CD4-positive, alpha-beta T cell (primary cell): ENCODE measurements at regions not wholly inside any gene's neighbourhood (a gene's known extent, or its start where the extent isn't known, plus 50 kb on each side); places are given as distances from the start of the nearest gene placed in this dataset.

Experiments
- ATAC-seq: fragments of 200-7000 bp; cut with Tn5 transposase; one replicate; pipeline ENCODE4 v1.10.0; 2022; ENCODE audit warnings: mild to moderate bottlenecking; ENCODE audit not compliant: poor library complexity
- CTCF ChIA-PET: fragments of 350-600 bp; sonication (Branson Sonifier 250); formaldehyde crosslinking; loops from one replicate; lab custom pipeline; 2021; ENCODE audit warnings: antibody characterized with exemption, inconsistent platforms; lab: Charles Lee
- POLR2A ChIA-PET: fragments of 350-600 bp; sonication (Branson Sonifier 250); formaldehyde crosslinking; loops from one replicate; lab custom pipeline; 2021; ENCODE audit warnings: antibody characterized with exemption, inconsistent platforms; lab: Charles Lee
- DNase-seq, 14 experiments: peaks; one replicate each; pipeline ENCODE4 v3.0.0-alpha.2; 2013 to 2020; ENCODE audit warnings: mixed read lengths in 2 of 14
- H3K27ac ChIP-seq, 2 donors: one replicate each; pipeline versions ENCODE4 v1.5.1 to v1.7.0; 2013; ENCODE audit warnings: low read length in 2 of 2, low read depth in 1 of 2, mild to moderate bottlenecking in 1 of 2
- H3K27me3 ChIP-seq, 2 experiments: 1 replicate in 1 of 2; 2 replicates in 1 of 2; pipeline versions ENCODE4 v1.6.1 to v1.7.0; 2013; ENCODE audit warnings: low read length in 2 of 2, control low read depth in 1 of 2, mild to moderate bottlenecking in 1 of 2, moderate library complexity in 1 of 2; ENCODE audit not compliant: insufficient read depth in 2 of 2, control insufficient read depth in 1 of 2
- H3K36me3 ChIP-seq: one replicate; pipeline ENCODE4 v1.6.1; 2013; ENCODE audit warnings: low read length, control low read depth; ENCODE audit not compliant: insufficient read depth
- H3K4me1 ChIP-seq: one replicate; pipeline ENCODE4 v1.6.1; 2013; ENCODE audit warnings: low read length, control low read depth; ENCODE audit not compliant: insufficient read depth
- H3K4me3 ChIP-seq: one replicate; pipeline ENCODE4 v1.5.1; 2013; ENCODE audit warnings: mild to moderate bottlenecking, low read length, moderate library complexity
- H3K9me3 ChIP-seq, 2 experiments: 1 replicate in 1 of 2; 2 replicates in 1 of 2; pipeline versions ENCODE4 v1.6.1 to v1.7.0; 2013; ENCODE audit warnings: low read length in 2 of 2, mild to moderate bottlenecking in 2 of 2, control low read depth in 1 of 2, moderate library complexity in 1 of 2; ENCODE audit not compliant: control insufficient read depth in 1 of 2, insufficient read depth in 1 of 2
- H3K27ac Mint-ChIP-seq: one replicate; pipeline ENCODE4 v1.8.0; 2020; ENCODE audit warnings: mixed read lengths
- H3K27me3 Mint-ChIP-seq: one replicate; pipeline ENCODE4 v1.8.0; 2021; ENCODE audit warnings: mixed read lengths
- H3K36me3 Mint-ChIP-seq: one replicate; pipeline ENCODE4 v1.8.0; 2021; ENCODE audit warnings: low read depth, mixed read lengths
- H3K4me1 Mint-ChIP-seq: one replicate; pipeline ENCODE4 v1.8.0; 2021; ENCODE audit warnings: low read depth, mixed read lengths
- H3K4me3 Mint-ChIP-seq: one replicate; pipeline ENCODE4 v1.8.0; 2020; ENCODE audit warnings: mild to moderate bottlenecking, mixed read lengths
- H3K9me3 Mint-ChIP-seq: one replicate; pipeline ENCODE4 v1.8.0; 2020; ENCODE audit warnings: mixed read lengths
- CTCF ChIP-seq: fragments of 200-600 bp; IDR thresholded peaks from one replicate; pipeline ENCODE4 v1.8.0; 2022; ENCODE audit warnings: antibody characterized with exemption, mild to moderate bottlenecking
- intact Hi-C, 2 experiments: fragments of 100-400 bp; cut with DNase I in 1 of 2; cut with micrococcal nuclease in 1 of 2; formaldehyde crosslinking; loops; one replicate each; pipeline versions ENCODE4 v1.15.1 to v1.9.0; 2023 to 2025; cut with DNase I, micrococcal nuclease

DNA sequence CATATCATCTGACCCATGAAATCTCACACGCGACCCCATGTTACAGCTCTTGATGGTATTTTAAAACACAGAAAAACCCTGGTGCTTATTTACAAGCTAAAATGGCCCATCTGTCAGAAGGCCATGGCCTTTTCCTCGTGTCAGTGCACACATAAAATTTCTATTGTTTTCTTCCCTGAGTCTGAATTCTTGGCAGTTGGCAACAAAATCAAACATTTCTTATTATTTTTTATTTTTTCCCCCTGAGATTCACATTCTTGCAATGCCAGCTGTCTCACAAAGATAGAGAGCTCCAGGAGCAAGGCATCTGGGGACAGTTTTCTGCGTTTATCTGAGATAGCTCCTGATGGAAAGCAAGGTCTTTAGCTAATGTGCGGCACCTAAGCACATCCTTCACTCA, 818.1 kb upstream of the TMEM132C start:
- ATAC-seq (no peak), DNase-seq (no peak)
- intact Hi-C loops = no loop called here
- H3K36me3 Mint-ChIP-seq = no peaks in the 10 kb centered on the region
- H3K27ac Mint-ChIP-seq = no peak overlapping the region
- no peak for TF ChIP-seq CTCF
- H3K4me3 Mint-ChIP-seq = no peak overlapping the region
- no peaks in the 10 kb centered on the region for H3K4me1 Mint-ChIP-seq
- peaks cover 0 to 6% of the 10 kb centered on the region in 2 experiments for H3K9me3 ChIP-seq
- H3K27me3 Mint-ChIP-seq = peaks cover 8% of the 10 kb centered on the region
- H3K4me3 ChIP-seq = no peak overlapping the region
- H3K27ac ChIP-seq = no peak overlapping the region
- no peaks in the 10 kb centered on the region for H3K4me1 ChIP-seq
- peaks cover 3% of the 10 kb centered on the region for H3K9me3 Mint-ChIP-seq
- ChIA-PET CTCF (no interaction called here), POLR2A (no interaction called here)
- no peaks in the 10 kb centered on the region for H3K27me3 ChIP-seq
- no peaks in the 10 kb centered on the region for H3K36me3 ChIP-seq

DNA sequence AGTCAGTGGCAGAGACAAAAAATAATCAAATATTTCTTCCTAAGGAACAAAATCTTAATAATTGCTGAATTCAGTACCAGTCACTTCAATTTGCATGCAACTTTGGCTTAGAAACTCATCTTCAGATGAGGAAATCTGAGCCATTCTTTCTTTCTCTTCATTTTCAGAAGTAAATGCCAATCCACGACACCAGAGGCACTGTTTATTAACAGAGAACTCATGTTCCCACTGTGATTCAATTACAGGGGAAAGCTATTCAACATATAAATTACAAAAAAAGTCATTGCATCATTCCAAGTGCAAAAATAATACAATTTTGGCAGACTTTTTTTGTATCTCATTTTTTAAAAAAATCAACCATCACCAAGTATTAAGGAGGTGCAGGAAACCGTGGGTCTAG, 816.1 kb upstream of the TMEM132C start:
- DNase-seq = no peak
- Mint-ChIP-seq H3K27ac (no peak overlapping the region), H3K27me3 (peaks cover 21% of the 10 kb centered on the region), H3K4me3 (no peak overlapping the region), H3K9me3 (no peaks in the 10 kb centered on the region), H3K4me1 (no peaks in the 10 kb centered on the region), H3K36me3 (no peaks in the 10 kb centered on the region)
- ChIA-PET CTCF (no interaction called here), POLR2A (no interaction called here)
- H3K9me3 ChIP-seq = peaks cover 0 to 14% of the 10 kb centered on the region in 2 experiments
- TF ChIP-seq CTCF = no peak
- H3K4me3 ChIP-seq = no peak overlapping the region
- no peaks in the 10 kb centered on the region for H3K36me3 ChIP-seq
- ATAC-seq = no peak
- peaks cover 4 to 9% of the 10 kb centered on the region in 2 experiments for H3K27me3 ChIP-seq
- no peak overlapping the region for H3K27ac ChIP-seq
- intact Hi-C loops = no loop called here
- H3K4me1 ChIP-seq = no peaks in the 10 kb centered on the region

GRCh38 chr12:127455347-127456265, 811.4 kb upstream of the TMEM132C start:
- Mint-ChIP-seq H3K4me1 (no peaks in the 10 kb centered on the region), H3K36me3 (no peaks in the 10 kb centered on the region), H3K9me3 (peaks cover 5% of the 10 kb centered on the region), H3K4me3 (no peak overlapping the region), H3K27me3 (peaks cover 41% of the 10 kb centered on the region), H3K27ac (no peak overlapping the region)
- intact Hi-C loops = no loop called here
- ChIA-PET POLR2A (no interaction called here), CTCF (no interaction called here)
- no peak for TF ChIP-seq CTCF
- Histone ChIP-seq H3K9me3 (peaks cover 0 to 20% of the 10 kb centered on the region in 2 experiments), H3K4me3 (no peak overlapping the region), H3K27ac (no peak overlapping the region), H3K4me1 (no peaks in the 10 kb centered on the region), H3K36me3 (no peaks in the 10 kb centered on the region), H3K27me3 (peaks cover 9 to 12% of the 10 kb centered on the region in 2 experiments)
- ATAC-seq (no peak), DNase-seq (no peak)
